Endothelial cell of umbilical vein (primary cell): ENCODE measurements at regions not wholly inside any gene's neighbourhood (a gene's known extent, or its start where the extent isn't known, plus 50 kb on each side); places are given as distances from the start of the nearest gene placed in this dataset.

ENCODE experiments used
- BruUV-seq: library from RNA; stranded (reverse); fragments of 400-500 nt; replicated peaks from 2 replicates; lab custom pipeline; 2021; lab: Mats Ljungman, UMichigan
- CTCF ChIA-PET: fragments of 300-600, 350-600 bp; sonication (Branson Sonifier 250); formaldehyde crosslinking; loops from one replicate; lab custom pipeline; 2021; ENCODE audit warnings: antibody characterized with exemption, inconsistent platforms; lab: Charles Lee
- POLR2A ChIA-PET: fragments of 300-600, 350-600 bp; sonication (Branson Sonifier 250); formaldehyde crosslinking; loops from one replicate; lab custom pipeline; 2021; ENCODE audit warnings: antibody characterized with exemption, inconsistent platforms; lab: Charles Lee
- DNase-seq: peaks from one replicate; pipeline ENCODE4 v3.0.0-alpha.2; 2011; ENCODE audit warnings: low read depth, low spot score
- FAIRE-seq: peaks from 2 replicates; lab custom pipeline; 2011; peaks lifted over from hg19 to GRCh38; lab: Jason Lieb, UNC
- H2AFZ ChIP-seq: 2 replicates; pipeline ENCODE4 v1.6.0; 2012; ENCODE audit warnings: low read depth, low read length, control low read depth, inconsistent platforms
- H3K27ac ChIP-seq: 2 replicates; pipeline ENCODE4 v1.5.1; 2011; ENCODE audit warnings: low read depth, mild to moderate bottlenecking, control low read depth, low read length, moderate library complexity; ENCODE audit not compliant: insufficient read depth
- H3K27me3 ChIP-seq, 2 experiments: 2 replicates each; pipeline versions ENCODE4 v1.6.0 to v1.6.1; 2011; ENCODE audit warnings: low read length in 2 of 2, mixed read lengths in 1 of 2; ENCODE audit not compliant: control insufficient read depth in 2 of 2, insufficient read depth in 2 of 2
- H3K36me3 ChIP-seq, 2 experiments: 2 replicates in 1 of 2; 3 replicates in 1 of 2; pipeline ENCODE4 v1.5.1; 2011; ENCODE audit warnings: low read length in 2 of 2, mild to moderate bottlenecking in 1 of 2, moderate library complexity in 1 of 2; ENCODE audit not compliant: control insufficient read depth in 2 of 2, insufficient read depth in 2 of 2; ENCODE audit errors: extremely low read depth in 1 of 2
- H3K4me1 ChIP-seq: 3 replicates; pipeline ENCODE4 v1.5.1; 2011; ENCODE audit warnings: mild to moderate bottlenecking, low read length; ENCODE audit not compliant: control insufficient read depth, insufficient read depth; ENCODE audit errors: extremely low read depth
- H3K4me2 ChIP-seq: 2 replicates; pipeline ENCODE4 v1.6.1; 2011; ENCODE audit warnings: low read length, control low read depth, mixed read lengths; ENCODE audit not compliant: insufficient read depth
- H3K4me3 ChIP-seq, 3 experiments: fragments of 200-600 bp in 1 of 3; sonication (generic), shearing (Covaris generic) in 1 of 3; replicated peaks in 1 of 3; 2 replicates each; pipeline ENCODE4 v1.5.1; 2011 to 2016; ENCODE audit warnings: control low read depth in 3 of 3, low read length in 3 of 3, mild to moderate bottlenecking in 2 of 3, inconsistent platforms in 1 of 3, low read depth in 1 of 3, moderate library complexity in 1 of 3; ENCODE audit not compliant: insufficient read depth in 1 of 3
- H3K79me2 ChIP-seq: 2 replicates; pipeline ENCODE4 v1.6.0; 2012; ENCODE audit warnings: low read length, inconsistent platforms; ENCODE audit not compliant: control insufficient read depth, insufficient read depth
- H3K9ac ChIP-seq: replicated peaks from 2 replicates; pipeline ENCODE3; 2011; ENCODE audit warnings: low read length, control low read depth; ENCODE audit not compliant: insufficient read depth; ENCODE audit errors: extremely low read depth
- H3K9me1 ChIP-seq: replicated peaks from 3 replicates; pipeline ENCODE4 v1.6.0; 2011; ENCODE audit warnings: mild to moderate bottlenecking, low read length; ENCODE audit not compliant: control insufficient read depth, insufficient read depth; ENCODE audit errors: extremely low read depth
- H3K9me3 ChIP-seq: replicated peaks from 2 replicates; pipeline ENCODE4 v1.5.1; 2012; ENCODE audit warnings: low read length, inconsistent platforms; ENCODE audit not compliant: control insufficient read depth, insufficient read depth
- H4K20me1 ChIP-seq: replicated peaks from 2 replicates; pipeline ENCODE3; 2011; ENCODE audit warnings: mild to moderate bottlenecking, low read length; ENCODE audit not compliant: control insufficient read depth, insufficient read depth; ENCODE audit errors: extremely low read depth
- EZH2 ChIP-seq: IDR thresholded peaks from 2 replicates; pipeline ENCODE4 v1.6.1; 2012; ENCODE audit warnings: borderline replicate concordance, low read depth, mild to moderate bottlenecking, moderate library complexity, low read length, inconsistent platforms; ENCODE audit not compliant: severe bottlenecking
- FOS ChIP-seq: IDR thresholded peaks from 2 replicates; pipeline ENCODE4 v1.6.1; 2011; ENCODE audit warnings: mild to moderate bottlenecking, low read length, moderate library complexity, borderline replicate concordance; ENCODE audit not compliant: insufficient read depth
- GATA2 ChIP-seq: IDR thresholded peaks from 2 replicates; pipeline ENCODE4 v1.7.0; 2011; ENCODE audit warnings: low read depth, mild to moderate bottlenecking, moderate library complexity, mixed read lengths, low read length; ENCODE audit not compliant: insufficient read length, insufficient read depth
- JUN ChIP-seq: IDR thresholded peaks from 2 replicates; pipeline ENCODE4 v1.6.1; 2011; ENCODE audit warnings: borderline replicate concordance, low read depth; ENCODE audit not compliant: insufficient read length, insufficient read depth
- MYC ChIP-seq: IDR thresholded peaks from one replicate; pipeline ENCODE4 v1.6.1; 2011; ENCODE audit warnings: mild to moderate bottlenecking, low read depth, low read length
- POLR2A ChIP-seq: IDR thresholded peaks from 2 replicates; pipeline ENCODE4 v1.6.1; 2012; ENCODE audit warnings: low read depth, mild to moderate bottlenecking, control low read depth, low read length
- POLR2AphosphoS5 ChIP-seq: IDR thresholded peaks from 2 replicates; pipeline ENCODE4 v1.6.1; 2012; ENCODE audit warnings: low read depth, mild to moderate bottlenecking, control low read depth, low read length, moderate library complexity; ENCODE audit not compliant: insufficient read depth
- dilution Hi-C: fragments of 300-500 bp; cut with MboI; formaldehyde crosslinking; loops from one replicate; pipeline ENCODE4 v1.15.0; 2019; ENCODE audit warnings: low sequenced_read_pairs; ENCODE audit not compliant: extremely low pct_ligation_motif_present
- intact Hi-C: fragments of 100-400 bp; cut with micrococcal nuclease; formaldehyde crosslinking; loops from one replicate; pipeline ENCODE4 v1.10.0; 2022
- TF ChIP-seq, protein P1 (sequence below): IDR thresholded peaks from 2 replicates; pipeline ENCODE4 v1.6.1; 2011; ENCODE audit not compliant: insufficient read depth, insufficient read length
- TF ChIP-seq, protein P2 (sequence below), 2 donors: IDR thresholded peaks; 1 replicate in 1 of 2; 2 replicates in 1 of 2; pipeline ENCODE4 v1.5.1; 2011; ENCODE audit warnings: low read length in 2 of 2, mild to moderate bottlenecking in 2 of 2, moderate library complexity in 2 of 2, control low read depth in 1 of 2, inconsistent platforms in 1 of 2, low read depth in 1 of 2; ENCODE audit not compliant: insufficient read depth in 1 of 2; ENCODE audit errors: extremely low read depth in 1 of 2

DNA sequence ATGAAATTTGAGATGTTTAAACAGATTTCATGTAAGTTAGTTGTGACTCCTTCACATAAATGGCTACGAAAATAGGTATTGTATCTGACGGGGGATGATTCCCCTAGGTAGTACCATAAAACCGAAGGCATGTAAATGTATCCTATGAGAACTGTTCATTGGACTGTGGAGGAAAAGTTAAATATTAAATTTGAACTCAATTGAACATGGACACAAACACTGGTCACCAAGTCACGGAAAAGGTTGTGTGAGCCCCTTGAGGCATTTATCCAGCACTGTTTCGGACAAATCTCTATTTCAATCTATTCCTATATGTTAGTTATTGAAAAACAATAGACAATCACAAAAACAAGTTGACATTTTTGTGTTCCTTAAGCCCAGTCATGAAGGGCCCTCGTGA, 1014.3 kb upstream of the NOVA1 start:
- Histone ChIP-seq H4K20me1 (no peaks in the 10 kb centered on the region), H3K4me3 (no peak overlapping the region), H2AFZ (no peak overlapping the region), H3K4me1 (no peaks in the 10 kb centered on the region), H3K27ac (no peak overlapping the region), H3K9ac (no peak overlapping the region), H3K79me2 (no peaks in the 10 kb centered on the region), H3K9me1 (no peaks in the 10 kb centered on the region), H3K36me3 (no peaks in the 10 kb centered on the region), H3K4me2 (no peak overlapping the region), H3K27me3 (no peaks in the 10 kb centered on the region), H3K9me3 (no peaks in the 10 kb centered on the region)
- intact Hi-C loops (no loop called here), dilution Hi-C loops (no loop called here)
- no peak for TF ChIP-seq POLR2A
- TF ChIP-seq EZH2, result no peak
- no peak for TF ChIP-seq POLR2AphosphoS5
- TF ChIP-seq, protein P1, sequence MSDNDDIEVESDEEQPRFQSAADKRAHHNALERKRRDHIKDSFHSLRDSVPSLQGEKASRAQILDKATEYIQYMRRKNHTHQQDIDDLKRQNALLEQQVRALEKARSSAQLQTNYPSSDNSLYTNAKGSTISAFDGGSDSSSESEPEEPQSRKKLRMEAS, result no peak
- TF ChIP-seq GATA2, result no peak
- TF ChIP-seq JUN, result no peak
- TF ChIP-seq, protein P2, sequence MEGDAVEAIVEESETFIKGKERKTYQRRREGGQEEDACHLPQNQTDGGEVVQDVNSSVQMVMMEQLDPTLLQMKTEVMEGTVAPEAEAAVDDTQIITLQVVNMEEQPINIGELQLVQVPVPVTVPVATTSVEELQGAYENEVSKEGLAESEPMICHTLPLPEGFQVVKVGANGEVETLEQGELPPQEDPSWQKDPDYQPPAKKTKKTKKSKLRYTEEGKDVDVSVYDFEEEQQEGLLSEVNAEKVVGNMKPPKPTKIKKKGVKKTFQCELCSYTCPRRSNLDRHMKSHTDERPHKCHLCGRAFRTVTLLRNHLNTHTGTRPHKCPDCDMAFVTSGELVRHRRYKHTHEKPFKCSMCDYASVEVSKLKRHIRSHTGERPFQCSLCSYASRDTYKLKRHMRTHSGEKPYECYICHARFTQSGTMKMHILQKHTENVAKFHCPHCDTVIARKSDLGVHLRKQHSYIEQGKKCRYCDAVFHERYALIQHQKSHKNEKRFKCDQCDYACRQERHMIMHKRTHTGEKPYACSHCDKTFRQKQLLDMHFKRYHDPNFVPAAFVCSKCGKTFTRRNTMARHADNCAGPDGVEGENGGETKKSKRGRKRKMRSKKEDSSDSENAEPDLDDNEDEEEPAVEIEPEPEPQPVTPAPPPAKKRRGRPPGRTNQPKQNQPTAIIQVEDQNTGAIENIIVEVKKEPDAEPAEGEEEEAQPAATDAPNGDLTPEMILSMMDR (IDR thresholded peaks at IDR 0.05; ENCODE audit: extremely low read depth in 1 of 2, insufficient read depth in 1 of 2, low read depth in 1 of 2, low read length in 2 of 2), result no peak
- no peak for TF ChIP-seq FOS
- TF ChIP-seq MYC, result no peak
- FAIRE-seq (no peak), DNase-seq (no peak)
- no TSS peak for BruUV-seq
- CTCF ChIA-PET, result no interaction called here
- POLR2A ChIA-PET, result no interaction called here
